ENCODE measurements at regions not wholly inside any gene's neighbourhood (a gene's known extent, or its start where the extent isn't known, plus 50 kb on each side); places are given as distances from the start of the nearest gene placed in this dataset.

DNA sequence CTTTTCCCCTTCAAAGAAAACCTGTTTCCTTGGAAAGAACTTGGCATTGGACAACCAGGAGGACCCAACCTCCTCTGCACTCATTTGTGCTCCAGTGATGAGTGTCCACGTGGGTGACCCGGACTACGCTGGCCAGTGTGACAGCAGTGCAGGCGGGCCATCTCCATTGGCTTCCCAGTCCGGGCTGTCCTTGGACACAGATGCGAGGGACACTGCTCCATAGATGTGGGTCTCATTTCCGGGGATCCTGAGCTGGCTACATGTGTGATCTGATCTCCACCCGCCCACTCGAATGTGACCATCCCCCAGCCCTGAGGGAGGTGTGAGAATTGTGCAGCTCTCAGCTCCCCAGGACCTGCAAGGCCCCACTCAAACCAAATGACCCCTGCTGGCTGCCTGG, 836.6 kb upstream of the TMEM132C start:
- TF ChIP-seq POLR2AphosphoS5 (IDR thresholded peaks at IDR 0.05) (no peak), SMC3 (conservative IDR thresholded peaks at IDR 0.05; ENCODE audit: poor library complexity) (no peak)
- TF ChIP-seq, protein P1, sequence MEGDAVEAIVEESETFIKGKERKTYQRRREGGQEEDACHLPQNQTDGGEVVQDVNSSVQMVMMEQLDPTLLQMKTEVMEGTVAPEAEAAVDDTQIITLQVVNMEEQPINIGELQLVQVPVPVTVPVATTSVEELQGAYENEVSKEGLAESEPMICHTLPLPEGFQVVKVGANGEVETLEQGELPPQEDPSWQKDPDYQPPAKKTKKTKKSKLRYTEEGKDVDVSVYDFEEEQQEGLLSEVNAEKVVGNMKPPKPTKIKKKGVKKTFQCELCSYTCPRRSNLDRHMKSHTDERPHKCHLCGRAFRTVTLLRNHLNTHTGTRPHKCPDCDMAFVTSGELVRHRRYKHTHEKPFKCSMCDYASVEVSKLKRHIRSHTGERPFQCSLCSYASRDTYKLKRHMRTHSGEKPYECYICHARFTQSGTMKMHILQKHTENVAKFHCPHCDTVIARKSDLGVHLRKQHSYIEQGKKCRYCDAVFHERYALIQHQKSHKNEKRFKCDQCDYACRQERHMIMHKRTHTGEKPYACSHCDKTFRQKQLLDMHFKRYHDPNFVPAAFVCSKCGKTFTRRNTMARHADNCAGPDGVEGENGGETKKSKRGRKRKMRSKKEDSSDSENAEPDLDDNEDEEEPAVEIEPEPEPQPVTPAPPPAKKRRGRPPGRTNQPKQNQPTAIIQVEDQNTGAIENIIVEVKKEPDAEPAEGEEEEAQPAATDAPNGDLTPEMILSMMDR (IDR thresholded peaks at IDR 0.05; ENCODE audit: poor library complexity, severe bottlenecking): no peak
